Astrocyte of the cerebellum (primary cell): ENCODE measurements at regions not wholly inside any gene's neighbourhood (a gene's known extent, or its start where the extent isn't known, plus 50 kb on each side); places are given as distances from the start of the nearest gene placed in this dataset.

Experiments used
- DNase-seq: peaks from one replicate; pipeline ENCODE4 v3.0.0-alpha.2; 2011; ENCODE audit warnings: low read depth
- H3K4me3 ChIP-seq: 2 replicates; pipeline ENCODE4 v1.5.1; 2011; ENCODE audit warnings: mild to moderate bottlenecking, low read depth, low read length, moderate library complexity
- CTCF ChIP-seq: IDR thresholded peaks from 2 replicates; pipeline ENCODE4 v1.5.1; 2012; ENCODE audit warnings: low read length, low read depth, moderate library complexity, mild to moderate bottlenecking; ENCODE audit errors: missing control alignments
- in situ Hi-C: cut with HindIII; loops from 2 replicates; pipeline ENCODE4 v1.10.0; 2017; ENCODE audit warnings: low sequenced_read_pairs

- no peak for DNase-seq
- no peak for TF ChIP-seq CTCF
- in situ Hi-C loops = no loop called here
- H3K4me3 ChIP-seq = no peak overlapping the region
These were observed 373.4 kb upstream of the CTNND2 start for GRCh38 chr5:12277504-12278192.

DNA sequence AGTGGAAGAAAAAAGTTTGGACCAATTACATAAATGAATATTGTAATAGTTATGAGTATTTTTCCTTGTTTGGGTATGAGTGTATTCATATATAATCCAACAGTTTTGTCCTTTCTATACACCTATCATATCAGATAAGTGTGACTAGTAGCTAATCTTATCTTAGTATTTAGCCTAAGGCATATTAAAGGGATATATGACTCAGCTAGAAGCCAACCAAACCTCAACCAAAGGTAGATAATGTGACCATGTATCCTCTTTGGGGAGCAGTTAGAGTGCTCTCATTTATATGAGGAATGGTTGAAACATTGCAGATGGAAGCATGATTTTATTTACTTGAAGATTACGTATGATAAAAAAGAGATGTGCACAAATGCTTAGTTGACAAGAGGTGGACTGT is 370.0 kb upstream of the CTNND2 start:
- no peak overlapping the region for H3K4me3 ChIP-seq
- in situ Hi-C loops = no loop called here
- TF ChIP-seq CTCF = no peak
- no peak for DNase-seq

- TF ChIP-seq CTCF = no peak
- H3K4me3 ChIP-seq = no peak overlapping the region
- in situ Hi-C loops = no loop called here
- no peak for DNase-seq
These were observed 368.1 kb upstream of the CTNND2 start for GRCh38 chr5:12272389-12272788.

DNA sequence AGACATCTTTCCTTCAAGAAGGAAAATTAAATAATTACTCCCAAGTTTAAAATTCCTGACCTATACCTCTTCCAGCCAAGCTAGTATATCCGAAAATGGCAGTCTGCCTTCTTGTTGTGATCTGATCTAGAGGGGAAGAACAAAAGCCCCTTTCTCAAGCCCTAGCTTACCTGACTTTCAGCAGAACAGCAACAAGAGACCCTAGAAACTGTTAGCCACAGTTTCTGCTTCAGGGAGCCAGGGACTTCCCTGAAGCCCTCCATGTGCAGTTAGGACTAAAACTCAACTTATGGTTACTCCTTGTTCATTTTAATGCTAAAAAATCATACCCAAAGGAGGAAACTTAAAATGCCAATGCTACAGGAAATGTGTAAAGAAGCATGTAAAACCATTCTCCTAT is 366.7 kb upstream of the CTNND2 start:
- no peak for DNase-seq
- no peak overlapping the region for H3K4me3 ChIP-seq
- in situ Hi-C loops = no loop called here
- TF ChIP-seq CTCF = no peak

DNA sequence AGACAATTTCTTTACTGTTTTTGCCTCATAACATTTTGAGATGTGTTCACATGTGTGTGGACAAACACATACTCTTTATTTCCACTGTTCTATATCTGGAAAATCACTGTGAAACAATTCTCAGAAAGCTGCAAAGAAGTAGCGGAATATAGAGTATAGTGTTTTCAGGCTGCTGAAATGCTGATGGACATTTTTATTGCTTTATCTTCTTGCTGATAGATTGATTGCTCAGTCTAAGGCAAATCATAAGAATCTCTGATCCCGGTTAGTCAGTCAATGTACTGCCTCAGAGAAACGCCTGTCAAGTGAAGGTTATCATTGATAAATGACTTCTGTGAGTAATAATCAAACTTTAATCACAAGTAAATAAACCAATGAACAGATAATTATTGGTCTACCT is 364.9 kb upstream of the CTNND2 start:
- in situ Hi-C loops = no loop called here
- no peak overlapping the region for H3K4me3 ChIP-seq
- no peak for TF ChIP-seq CTCF
- DNase-seq = no peak

- no peak for TF ChIP-seq CTCF
- no peak overlapping the region for H3K4me3 ChIP-seq
- in situ Hi-C loops = no loop called here
- no peak for DNase-seq
These were observed 354.3 kb upstream of the CTNND2 start for GRCh38 chr5:12258549-12258948.

DNA sequence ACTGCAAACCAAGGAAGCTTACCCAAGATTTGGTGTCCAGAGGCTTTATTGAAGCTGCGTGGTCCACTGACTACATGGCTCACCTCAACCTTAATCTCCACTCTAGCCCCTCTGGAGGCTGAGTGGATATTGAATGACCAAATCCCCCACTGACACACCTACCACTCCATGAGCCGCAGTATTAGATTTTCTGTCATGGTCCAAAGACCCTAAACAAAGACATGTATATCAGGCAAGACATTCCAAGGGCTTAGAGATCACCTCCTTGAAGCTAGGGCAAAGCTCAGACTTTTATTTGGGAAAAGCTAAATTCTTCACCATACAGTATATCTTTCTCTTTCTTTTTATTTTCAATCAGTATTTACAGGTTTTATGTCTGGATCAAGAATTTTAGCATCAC is 346.2 kb upstream of the CTNND2 start:
- TF ChIP-seq CTCF = no peak
- no peak for DNase-seq
- in situ Hi-C loops = no loop called here

More for the DNA sequence above, 346.2 kb upstream of the CTNND2 start:
- no peak overlapping the region for H3K4me3 ChIP-seq
